SU-DHL-6 (cell line): ENCODE measurements at regions not wholly inside any gene's neighbourhood (a gene's known extent, or its start where the extent isn't known, plus 50 kb on each side); places are given as distances from the start of the nearest gene placed in this dataset.

ENCODE experiments used
- EZH2phosphoT487 ChIP-seq: fragments of 200-600 bp; sonication (generic), shearing (Covaris generic); conservative IDR thresholded peaks from 2 replicates; pipeline ENCODE4 v1.6.1; 2018; ENCODE audit warnings: mild to moderate bottlenecking, antibody characterized with exemption, low read length, moderate library complexity, mixed read lengths
- TF ChIP-seq, protein P1 (sequence below): fragments of 200-600 bp; sonication (generic); IDR thresholded peaks from one replicate; pipeline ENCODE4 v1.5.1; 2017; ENCODE audit warnings: antibody characterized with exemption, mild to moderate bottlenecking, low read length, moderate library complexity; ENCODE audit not compliant: insufficient read depth, poor library complexity, severe bottlenecking

DNA sequence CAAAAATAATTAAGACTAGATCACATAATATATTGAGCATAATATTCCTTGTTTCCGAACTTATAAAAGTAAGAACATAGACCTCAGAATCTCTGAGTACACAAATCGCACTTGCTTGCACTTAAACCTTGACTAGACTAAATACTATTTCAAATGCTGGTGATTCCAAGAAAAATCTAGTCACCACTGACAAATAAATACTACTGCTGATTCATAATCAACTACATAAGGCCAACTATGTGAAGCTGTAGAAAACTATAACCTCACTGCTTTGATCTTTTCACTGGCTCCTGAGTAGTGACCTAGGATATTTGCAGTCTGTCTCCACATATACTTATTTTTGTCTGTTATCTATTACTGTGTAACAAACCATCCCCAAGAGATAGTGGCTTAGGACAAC lies 245.4 kb downstream of the DIO2 start:
- TF ChIP-seq, protein P1, sequence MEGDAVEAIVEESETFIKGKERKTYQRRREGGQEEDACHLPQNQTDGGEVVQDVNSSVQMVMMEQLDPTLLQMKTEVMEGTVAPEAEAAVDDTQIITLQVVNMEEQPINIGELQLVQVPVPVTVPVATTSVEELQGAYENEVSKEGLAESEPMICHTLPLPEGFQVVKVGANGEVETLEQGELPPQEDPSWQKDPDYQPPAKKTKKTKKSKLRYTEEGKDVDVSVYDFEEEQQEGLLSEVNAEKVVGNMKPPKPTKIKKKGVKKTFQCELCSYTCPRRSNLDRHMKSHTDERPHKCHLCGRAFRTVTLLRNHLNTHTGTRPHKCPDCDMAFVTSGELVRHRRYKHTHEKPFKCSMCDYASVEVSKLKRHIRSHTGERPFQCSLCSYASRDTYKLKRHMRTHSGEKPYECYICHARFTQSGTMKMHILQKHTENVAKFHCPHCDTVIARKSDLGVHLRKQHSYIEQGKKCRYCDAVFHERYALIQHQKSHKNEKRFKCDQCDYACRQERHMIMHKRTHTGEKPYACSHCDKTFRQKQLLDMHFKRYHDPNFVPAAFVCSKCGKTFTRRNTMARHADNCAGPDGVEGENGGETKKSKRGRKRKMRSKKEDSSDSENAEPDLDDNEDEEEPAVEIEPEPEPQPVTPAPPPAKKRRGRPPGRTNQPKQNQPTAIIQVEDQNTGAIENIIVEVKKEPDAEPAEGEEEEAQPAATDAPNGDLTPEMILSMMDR: no peak
- TF ChIP-seq EZH2phosphoT487: no peak
